ENCODE measurements at regions not wholly inside any gene's neighbourhood (a gene's known extent, or its start where the extent isn't known, plus 50 kb on each side); places are given as distances from the start of the nearest gene placed in this dataset.

DNA sequence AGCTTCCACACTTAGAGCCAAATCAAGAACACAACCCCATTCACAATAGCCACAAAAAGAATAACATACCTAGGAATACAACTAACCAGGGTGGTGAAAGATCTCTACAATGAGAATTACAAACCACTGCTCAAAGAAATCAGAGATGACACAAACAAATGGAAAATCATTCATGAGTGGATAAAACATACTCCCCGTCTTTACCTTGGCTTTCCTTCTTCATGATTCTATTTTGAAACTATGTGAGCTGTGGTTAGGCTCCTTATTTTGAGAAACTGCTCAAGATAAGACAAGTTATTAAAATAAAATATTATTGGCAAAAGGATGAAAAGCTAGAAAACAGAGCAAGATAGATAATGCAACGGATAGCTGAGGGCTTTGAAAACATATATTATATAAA is 598.1 kb upstream of the FAT1 start:
- no peak for ATAC-seq
- H3K27me3 Mint-ChIP-seq: no peaks in the 10 kb centered on the region
- H3K9me3 Mint-ChIP-seq: peaks cover 7% of the 10 kb centered on the region
- H3K4me1 Mint-ChIP-seq: no peaks in the 10 kb centered on the region
- no peak overlapping the region for H3K27ac Mint-ChIP-seq
- no peaks in the 10 kb centered on the region for H3K36me3 Mint-ChIP-seq
- no peak overlapping the region for H3K4me3 Mint-ChIP-seq

DNA sequence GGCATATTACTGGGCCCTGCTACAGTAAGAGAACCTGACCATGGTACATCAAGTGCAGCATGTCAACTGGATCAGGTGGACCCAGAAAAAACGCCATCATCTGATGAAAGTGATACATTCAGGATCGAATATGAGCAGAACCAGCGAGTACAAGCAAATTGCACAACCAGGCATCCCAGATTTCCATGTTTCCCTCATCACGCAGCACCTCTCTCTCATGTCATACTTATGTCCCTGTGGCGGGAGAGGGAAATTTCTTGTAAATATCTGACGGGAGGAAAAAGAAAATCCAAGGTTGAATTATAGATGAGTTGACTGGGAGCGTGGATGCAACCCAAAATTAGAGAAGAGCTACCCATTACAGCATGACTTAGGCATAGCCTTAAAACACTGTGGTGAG is 608.5 kb upstream of the FAT1 start:
- Mint-ChIP-seq H3K4me1 (no peaks in the 10 kb centered on the region), H3K36me3 (no peaks in the 10 kb centered on the region), H3K27me3 (no peaks in the 10 kb centered on the region), H3K4me3 (no peak overlapping the region), H3K27ac (no peak overlapping the region), H3K9me3 (peaks cover 6% of the 10 kb centered on the region)
- ATAC-seq: no peak

DNA sequence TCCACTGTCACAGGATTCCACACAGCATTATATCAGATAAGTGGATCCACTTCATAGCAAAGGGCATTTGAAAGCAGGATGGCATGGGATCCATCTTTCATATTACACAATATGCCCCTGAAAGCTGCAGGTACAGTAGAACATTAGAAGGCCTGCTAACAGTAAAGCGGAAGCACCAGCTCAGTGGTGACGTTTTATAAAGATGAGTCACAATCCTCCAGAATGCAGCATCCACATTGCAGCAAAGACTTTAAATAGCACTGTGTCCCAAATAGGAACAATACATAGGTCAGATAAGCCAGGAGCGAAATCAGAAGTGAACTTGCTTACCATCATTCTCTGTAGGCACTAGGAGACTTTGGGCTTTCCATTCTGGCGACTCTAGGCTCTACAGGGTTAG is 609.5 kb upstream of the FAT1 start:
- no peaks in the 10 kb centered on the region for H3K27me3 Mint-ChIP-seq
- H3K36me3 Mint-ChIP-seq: no peaks in the 10 kb centered on the region
- no peak for ATAC-seq
- H3K4me3 Mint-ChIP-seq: no peak overlapping the region
- peaks cover 8% of the 10 kb centered on the region for H3K9me3 Mint-ChIP-seq
- no peaks in the 10 kb centered on the region for H3K4me1 Mint-ChIP-seq
- H3K27ac Mint-ChIP-seq: no peak overlapping the region

DNA sequence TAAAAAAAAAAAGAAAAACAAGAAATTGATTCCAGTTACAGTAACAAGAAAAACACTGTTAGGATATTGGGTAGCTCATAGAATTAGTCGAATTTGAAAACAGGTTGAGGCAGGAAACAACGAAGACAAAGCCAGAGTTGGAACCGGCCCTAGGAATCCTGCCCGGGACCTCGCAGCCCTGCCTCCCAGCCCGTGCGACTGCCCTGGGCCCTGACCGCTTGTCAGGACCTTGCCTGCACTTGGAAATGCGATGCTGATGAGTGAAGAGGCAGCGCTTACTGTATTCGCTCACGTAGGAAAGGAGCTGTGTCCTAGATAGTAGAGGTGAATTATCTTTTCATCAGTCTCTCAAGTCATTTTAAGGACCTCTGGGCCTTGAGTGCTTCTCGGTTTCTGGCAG is 611.7 kb upstream of the FAT1 start:
- no peak for ATAC-seq
- H3K27ac Mint-ChIP-seq: no peak overlapping the region
- H3K4me3 Mint-ChIP-seq: no peak overlapping the region
- no peaks in the 10 kb centered on the region for H3K36me3 Mint-ChIP-seq
- no peaks in the 10 kb centered on the region for H3K4me1 Mint-ChIP-seq
- no peaks in the 10 kb centered on the region for H3K27me3 Mint-ChIP-seq
- peaks cover 6% of the 10 kb centered on the region for H3K9me3 Mint-ChIP-seq

DNA sequence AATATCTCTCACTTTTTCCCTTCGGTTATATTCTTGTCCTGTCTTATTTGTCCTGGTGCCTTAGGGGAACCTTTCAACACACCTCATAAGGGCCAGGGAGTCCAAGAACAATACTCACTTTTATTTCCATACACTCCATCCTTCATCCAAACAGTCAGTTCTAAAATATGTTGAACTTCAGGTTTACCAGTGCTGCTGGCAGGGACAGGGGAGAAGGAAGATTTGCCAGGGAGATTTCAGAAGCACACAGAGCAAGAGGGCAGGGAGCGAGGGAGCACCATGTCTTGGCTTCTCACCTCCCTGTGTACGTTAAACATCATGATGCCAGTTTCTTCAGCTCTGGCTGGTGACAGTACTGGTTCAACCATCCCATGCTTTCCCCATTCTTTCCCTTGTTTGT is 631.1 kb upstream of the FAT1 start:
- H3K9me3 Mint-ChIP-seq: peaks cover 2% of the 10 kb centered on the region
- H3K27me3 Mint-ChIP-seq: no peaks in the 10 kb centered on the region
- H3K4me1 Mint-ChIP-seq: no peaks in the 10 kb centered on the region
- no peak overlapping the region for H3K27ac Mint-ChIP-seq
- H3K4me3 Mint-ChIP-seq: no peak overlapping the region
- ATAC-seq: no peak
- no peaks in the 10 kb centered on the region for H3K36me3 Mint-ChIP-seq

DNA sequence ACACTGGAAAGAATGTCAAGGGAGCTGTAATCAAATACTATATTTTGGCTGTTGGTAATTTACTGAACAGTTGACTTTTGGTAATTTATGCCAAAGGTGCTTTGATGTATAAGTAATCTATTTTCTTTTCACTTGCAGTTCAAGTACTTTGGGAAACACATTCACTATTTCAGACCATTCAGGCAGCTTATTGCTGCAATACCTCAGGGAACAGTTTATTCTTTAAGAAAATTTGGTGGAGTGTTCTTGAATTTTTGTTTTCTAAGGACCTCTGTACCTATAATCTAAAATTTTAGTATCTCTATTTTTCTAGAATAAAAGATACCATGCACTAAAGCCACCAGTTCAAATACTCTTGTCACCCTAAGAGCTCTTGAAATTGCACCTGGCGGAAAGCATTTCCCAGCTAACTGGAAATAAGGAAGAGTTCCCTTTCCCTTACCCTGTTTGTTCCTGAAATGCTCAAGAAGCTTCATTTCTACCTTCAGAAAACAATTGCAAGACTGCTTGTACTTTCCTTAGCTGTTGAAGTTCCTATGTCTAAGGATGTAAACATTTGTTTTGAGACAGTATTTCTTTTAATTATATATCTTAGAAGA is 633.5 kb upstream of the FAT1 start:
- Mint-ChIP-seq H3K36me3 (no peaks in the 10 kb centered on the region), H3K4me3 (no peak overlapping the region)

DNA sequence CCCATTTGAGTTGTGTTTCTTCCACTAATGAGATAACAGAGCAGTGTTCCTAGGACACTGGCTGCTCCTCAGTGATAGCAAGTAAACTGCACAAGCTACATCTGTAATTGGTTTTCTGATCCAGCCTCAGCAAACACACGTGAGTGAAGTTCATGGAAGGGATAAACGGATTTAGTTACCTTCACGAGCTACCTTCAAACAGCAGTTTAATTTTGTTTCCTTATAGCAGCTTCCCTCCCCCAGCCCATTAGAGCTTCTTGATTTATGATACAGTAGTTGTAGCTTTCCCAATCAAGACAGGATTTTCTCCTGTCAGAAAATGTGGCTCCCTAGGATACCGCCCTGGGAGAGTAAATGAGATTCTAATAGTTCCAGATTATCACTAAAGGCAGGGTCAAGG is 634.2 kb upstream of the FAT1 start:
- H3K4me3 Mint-ChIP-seq: no peak overlapping the region
- H3K9me3 Mint-ChIP-seq: peaks cover 3% of the 10 kb centered on the region
- H3K27me3 Mint-ChIP-seq: no peaks in the 10 kb centered on the region
- no peaks in the 10 kb centered on the region for H3K36me3 Mint-ChIP-seq
- ATAC-seq: no peak
- no peaks in the 10 kb centered on the region for H3K4me1 Mint-ChIP-seq
- H3K27ac Mint-ChIP-seq: no peak overlapping the region

More for the DNA sequence above, 633.5 kb upstream of the FAT1 start:
- H3K4me1 Mint-ChIP-seq: no peaks in the 10 kb centered on the region
- no peak overlapping the region for H3K27ac Mint-ChIP-seq
- ATAC-seq: no peak
- no peaks in the 10 kb centered on the region for H3K27me3 Mint-ChIP-seq
- peaks cover 3% of the 10 kb centered on the region for H3K9me3 Mint-ChIP-seq

DNA sequence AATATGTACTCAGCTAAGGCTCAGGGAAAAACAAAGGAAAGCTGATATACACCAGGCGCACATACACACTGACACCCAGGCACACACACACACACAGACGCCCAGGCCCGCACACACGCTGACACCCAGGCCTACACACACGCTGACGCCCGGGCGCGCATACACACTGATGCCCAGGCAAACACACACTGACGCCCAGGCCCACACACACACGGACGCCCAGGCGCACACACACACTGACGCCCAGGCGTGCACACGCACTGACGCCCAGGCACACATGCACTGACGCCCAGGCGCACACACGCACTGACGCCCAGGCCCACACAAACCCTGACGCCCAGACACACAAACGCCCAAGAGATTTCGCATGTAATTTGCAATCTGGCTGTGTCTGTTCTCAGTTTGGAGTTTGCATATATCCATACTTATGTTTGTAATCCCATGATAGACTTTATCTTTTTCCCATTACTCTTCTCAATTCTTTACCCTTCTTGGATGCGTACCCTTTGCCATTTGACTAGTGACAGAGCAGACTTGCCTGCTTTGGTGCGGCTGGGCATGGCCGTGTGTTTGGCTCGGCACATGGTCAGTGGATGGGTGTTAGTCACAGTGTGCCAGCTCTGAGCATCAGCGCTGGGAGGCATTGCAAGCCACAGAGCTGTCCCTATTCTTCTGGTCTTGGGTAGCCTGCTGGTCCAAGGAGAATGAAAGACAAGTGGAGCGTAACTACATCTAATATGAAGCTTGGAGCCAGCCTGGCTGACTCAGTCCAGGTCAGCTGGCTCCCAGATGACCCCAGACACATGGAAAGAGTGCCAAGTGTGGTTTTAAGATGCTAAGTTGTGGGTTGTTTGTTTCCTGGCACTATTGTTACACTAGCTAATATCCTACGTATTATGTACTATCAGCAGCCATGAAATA is 632.4 kb upstream of the ZFP42 start:
- no peak overlapping the region for H3K27ac Mint-ChIP-seq
- no peaks in the 10 kb centered on the region for H3K36me3 Mint-ChIP-seq
- H3K4me3 Mint-ChIP-seq: no peak overlapping the region
- H3K4me1 Mint-ChIP-seq: no peaks in the 10 kb centered on the region
- H3K9me3 Mint-ChIP-seq: peaks cover 5% of the 10 kb centered on the region
- H3K27me3 Mint-ChIP-seq: no peaks in the 10 kb centered on the region
- peak; percentile 54 for ATAC-seq

DNA sequence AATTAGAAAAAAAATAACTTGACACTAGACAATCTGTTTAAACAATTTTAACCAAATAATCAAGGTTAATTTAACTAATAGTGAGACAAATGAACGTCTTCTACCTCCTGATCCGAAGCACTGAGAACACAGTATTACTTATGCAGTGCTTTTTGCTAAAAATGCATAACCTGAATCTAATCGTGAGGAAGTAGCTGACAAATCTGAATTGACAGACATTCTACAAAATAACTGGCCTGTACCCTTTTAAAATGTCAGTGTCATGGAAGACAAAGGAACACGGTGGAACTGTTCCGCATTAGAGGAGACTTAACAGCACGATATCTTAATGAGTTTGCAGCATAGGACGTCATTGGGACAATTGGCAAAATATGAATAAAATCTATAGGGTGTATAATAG is 631.2 kb upstream of the ZFP42 start:
- Mint-ChIP-seq H3K9me3 (peaks cover 5% of the 10 kb centered on the region), H3K27me3 (no peaks in the 10 kb centered on the region), H3K4me3 (no peak overlapping the region), H3K4me1 (no peaks in the 10 kb centered on the region), H3K36me3 (no peaks in the 10 kb centered on the region), H3K27ac (no peak overlapping the region)
- no peak for ATAC-seq

DNA sequence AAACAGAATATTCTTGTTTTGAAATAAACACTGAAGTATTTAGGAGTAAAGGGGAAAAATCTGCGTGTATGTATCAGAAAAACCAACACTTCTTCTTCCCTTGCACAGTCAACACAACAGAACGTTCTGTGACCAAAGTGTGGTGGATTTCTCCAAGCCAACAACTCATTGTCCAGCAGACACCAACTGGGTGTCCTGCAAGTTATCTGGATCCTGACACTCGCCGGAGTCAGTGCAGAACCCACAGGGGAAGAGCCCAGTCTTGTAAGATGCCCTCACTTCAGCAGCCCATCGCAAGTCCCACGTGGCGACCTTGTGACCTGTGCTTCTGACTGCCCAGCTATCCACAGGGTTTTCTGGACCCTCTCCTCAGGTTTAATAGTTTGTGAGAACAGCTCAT is 630.7 kb upstream of the ZFP42 start:
- Mint-ChIP-seq H3K36me3 (no peaks in the 10 kb centered on the region), H3K27ac (no peak overlapping the region), H3K4me1 (no peaks in the 10 kb centered on the region), H3K4me3 (no peak overlapping the region), H3K9me3 (peaks cover 5% of the 10 kb centered on the region), H3K27me3 (no peaks in the 10 kb centered on the region)
- ATAC-seq: no peak

DNA sequence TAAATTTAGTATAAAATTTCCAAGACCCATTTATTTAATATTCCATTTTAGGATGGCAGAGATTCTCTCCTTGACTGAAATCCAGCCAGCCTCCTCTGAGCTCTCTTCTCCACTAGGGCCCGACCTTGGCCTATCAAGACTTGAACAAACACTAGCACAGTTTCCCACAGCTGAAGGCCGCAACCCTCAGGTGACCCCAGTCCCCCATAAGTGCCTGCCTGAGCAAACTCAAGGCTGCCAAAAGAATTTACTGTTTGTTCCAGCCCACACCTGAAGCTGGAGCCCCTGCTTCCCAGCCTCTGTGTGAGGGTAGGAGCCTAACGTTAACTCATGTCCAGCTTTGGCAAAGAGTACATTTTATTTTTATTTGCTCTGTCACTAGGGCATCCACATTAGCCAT is 629.0 kb upstream of the ZFP42 start:
- Mint-ChIP-seq H3K36me3 (no peaks in the 10 kb centered on the region), H3K4me3 (no peak overlapping the region), H3K27ac (no peak overlapping the region), H3K9me3 (peaks cover 2% of the 10 kb centered on the region), H3K27me3 (no peaks in the 10 kb centered on the region), H3K4me1 (no peaks in the 10 kb centered on the region)
- ATAC-seq: no peak

DNA sequence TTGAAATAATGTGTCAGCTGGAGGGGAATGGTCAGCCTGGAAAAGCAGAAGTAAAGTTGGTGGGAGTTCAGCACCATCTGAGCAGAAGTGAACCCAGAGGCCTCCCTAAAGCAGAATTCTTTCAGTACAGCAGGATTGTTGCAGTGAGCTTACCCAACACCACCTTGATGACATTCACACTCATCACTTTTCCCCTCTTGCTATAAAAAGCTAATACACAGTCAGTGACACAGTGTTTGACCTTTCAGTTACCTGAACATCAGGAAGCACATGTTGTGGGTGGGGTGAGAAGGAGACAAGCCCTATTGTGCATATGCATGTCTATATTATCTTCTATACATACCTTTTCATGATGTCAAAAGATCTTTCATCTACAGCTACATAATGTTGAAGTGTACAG is 624.7 kb upstream of the ZFP42 start:
- H3K4me1 Mint-ChIP-seq: no peaks in the 10 kb centered on the region
- H3K27me3 Mint-ChIP-seq: no peaks in the 10 kb centered on the region
- no peak overlapping the region for H3K4me3 Mint-ChIP-seq
- H3K27ac Mint-ChIP-seq: no peak overlapping the region
- H3K36me3 Mint-ChIP-seq: no peaks in the 10 kb centered on the region
- no peaks in the 10 kb centered on the region for H3K9me3 Mint-ChIP-seq
- ATAC-seq: no peak

DNA sequence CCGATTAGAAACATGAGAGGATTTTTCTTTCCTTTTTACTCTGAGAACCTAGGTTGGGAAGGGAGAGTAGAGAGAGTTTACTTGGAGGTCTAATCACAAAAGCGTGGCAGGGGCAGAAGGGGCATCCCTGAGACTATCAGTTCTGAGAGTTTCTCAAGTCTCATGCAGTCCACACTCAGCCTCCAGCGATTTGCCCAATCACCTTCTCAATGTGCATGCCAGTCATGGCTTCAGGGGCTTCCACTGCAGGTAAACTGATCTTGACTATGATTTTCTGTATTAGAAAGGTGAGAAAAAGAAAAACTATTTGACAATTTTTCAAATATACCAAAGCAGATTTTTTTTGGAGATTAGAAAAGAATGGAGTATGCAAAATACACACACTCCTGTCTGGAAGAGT is 617.1 kb upstream of the ZFP42 start:
- ATAC-seq: no peak
- H3K4me3 Mint-ChIP-seq: no peak overlapping the region
- peaks cover 2% of the 10 kb centered on the region for H3K9me3 Mint-ChIP-seq
- H3K27ac Mint-ChIP-seq: no peak overlapping the region
- H3K27me3 Mint-ChIP-seq: no peaks in the 10 kb centered on the region
- no peaks in the 10 kb centered on the region for H3K4me1 Mint-ChIP-seq
- no peaks in the 10 kb centered on the region for H3K36me3 Mint-ChIP-seq

DNA sequence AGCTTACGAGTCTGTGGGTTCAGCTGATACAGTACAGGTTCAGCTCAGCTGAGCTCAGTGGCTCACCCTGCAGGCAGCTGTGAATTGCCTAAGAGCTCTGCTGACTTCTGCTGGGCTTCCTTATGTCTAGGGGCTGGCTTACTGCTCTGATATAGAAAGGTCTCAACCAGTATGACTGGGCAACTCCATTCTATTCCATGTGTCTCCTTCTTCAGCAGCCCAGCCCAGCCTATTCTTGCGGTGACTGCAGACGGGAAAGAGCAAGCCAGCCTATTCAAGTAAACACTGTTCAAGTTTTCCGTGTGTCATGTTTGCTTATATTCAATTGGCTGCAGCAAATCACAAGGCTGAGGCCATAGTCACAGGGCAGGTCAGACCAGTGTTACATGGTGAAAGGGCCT is 615.4 kb upstream of the ZFP42 start:
- no peaks in the 10 kb centered on the region for H3K36me3 Mint-ChIP-seq
- no peaks in the 10 kb centered on the region for H3K4me1 Mint-ChIP-seq
- peaks cover 2% of the 10 kb centered on the region for H3K9me3 Mint-ChIP-seq
- no peak overlapping the region for H3K4me3 Mint-ChIP-seq
- ATAC-seq: no peak
- H3K27ac Mint-ChIP-seq: no peak overlapping the region
- no peaks in the 10 kb centered on the region for H3K27me3 Mint-ChIP-seq

DNA sequence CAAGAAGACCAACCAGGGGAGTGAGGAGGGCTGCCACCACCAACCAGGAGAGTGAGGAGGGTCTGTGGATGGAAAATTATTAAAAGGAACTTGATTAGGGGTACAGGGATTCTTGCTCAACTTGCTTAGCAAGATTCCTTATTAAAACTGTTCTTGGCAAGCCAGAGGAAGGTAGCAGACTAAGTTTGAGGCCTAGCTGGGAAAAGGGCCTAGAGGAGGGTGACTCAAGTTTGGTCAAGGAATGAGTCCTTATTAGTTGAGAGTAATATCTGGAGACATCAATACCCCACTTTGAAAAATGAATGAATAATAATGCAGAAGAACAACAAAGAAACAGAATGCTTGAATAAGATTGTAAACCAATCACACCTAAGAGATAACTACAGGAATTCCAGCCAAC is 612.4 kb upstream of the ZFP42 start:
- Mint-ChIP-seq H3K27me3 (no peaks in the 10 kb centered on the region), H3K4me3 (no peak overlapping the region), H3K27ac (no peak overlapping the region), H3K36me3 (no peaks in the 10 kb centered on the region), H3K4me1 (no peaks in the 10 kb centered on the region), H3K9me3 (peaks cover 2% of the 10 kb centered on the region)
- no peak for ATAC-seq

DNA sequence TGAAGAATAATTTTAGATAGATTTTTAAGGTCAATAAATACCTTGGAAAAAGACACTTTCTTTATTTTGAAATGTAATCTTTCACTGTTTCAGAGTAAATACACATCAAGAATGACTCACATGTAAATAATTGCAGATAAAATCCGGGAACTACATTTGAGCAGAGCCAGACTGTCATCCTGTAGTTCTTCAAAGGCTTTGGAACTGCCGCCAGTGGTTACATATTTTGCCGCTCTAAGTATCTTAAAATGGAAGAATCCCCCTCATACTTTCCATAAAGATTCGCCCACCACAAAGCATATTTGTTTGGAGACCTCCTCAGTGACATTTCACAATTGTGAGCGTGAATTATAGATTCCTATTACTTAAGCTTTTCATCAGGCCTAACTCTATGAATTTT is 607.8 kb upstream of the ZFP42 start:
- no peak for ATAC-seq
- H3K9me3 Mint-ChIP-seq: no peaks in the 10 kb centered on the region
- no peak overlapping the region for H3K4me3 Mint-ChIP-seq
- H3K4me1 Mint-ChIP-seq: no peaks in the 10 kb centered on the region
- H3K27me3 Mint-ChIP-seq: no peaks in the 10 kb centered on the region
- H3K27ac Mint-ChIP-seq: no peak overlapping the region
- no peaks in the 10 kb centered on the region for H3K36me3 Mint-ChIP-seq
